ENCODE measurements at regions not wholly inside any gene's neighbourhood (a gene's known extent, or its start where the extent isn't known, plus 50 kb on each side); places are given as distances from the start of the nearest gene placed in this dataset.

- Histone ChIP-seq H3K9me3 (ENCODE audit: control insufficient read depth, low read length) (peaks cover 16% of the 10 kb centered on the region), H3K9ac (ENCODE audit: low read length) (no peak overlapping the region), H3K4me3 (ENCODE audit: low read length) (no peak overlapping the region), H3K36me3 (ENCODE audit: control insufficient read depth, insufficient read depth, low read length, severe bottlenecking) (no peaks in the 10 kb centered on the region), H3K27me3 (replicated peaks; ENCODE audit: control insufficient read depth, insufficient read depth, low read length) (no peaks in the 10 kb centered on the region), H3K4me1 (ENCODE audit: control insufficient read depth, insufficient read depth, low read length) (no peaks in the 10 kb centered on the region)
- no peak for DNase-seq (ENCODE audit: low read depth)
These were observed 505.4 kb upstream of the FZD8 start for GRCh38 chr10:36147529-36147928.

GRCh38 chr10:36141856-36142560 is 499.9 kb upstream of the FZD8 start:
- Histone ChIP-seq H3K4me1 (ENCODE audit: control insufficient read depth, insufficient read depth, low read length) (peaks cover 13% of the 10 kb centered on the region), H3K9me3 (ENCODE audit: control insufficient read depth, low read length) (peaks cover 8% of the 10 kb centered on the region), H3K4me3 (ENCODE audit: low read length) (peak overlapping the region; percentile 62), H3K9ac (ENCODE audit: low read length) (no peak overlapping the region), H3K36me3 (ENCODE audit: control insufficient read depth, insufficient read depth, low read length, severe bottlenecking) (no peaks in the 10 kb centered on the region), H3K27me3 (replicated peaks; ENCODE audit: control insufficient read depth, insufficient read depth, low read length) (no peaks in the 10 kb centered on the region)
- no peak for DNase-seq (ENCODE audit: low read depth)

GRCh38 chr10:36129051-36129450 is 487.0 kb upstream of the FZD8 start:
- Histone ChIP-seq H3K36me3 (ENCODE audit: control insufficient read depth, insufficient read depth, low read length, severe bottlenecking) (no peaks in the 10 kb centered on the region), H3K4me3 (ENCODE audit: low read length) (no peak overlapping the region), H3K4me1 (ENCODE audit: control insufficient read depth, insufficient read depth, low read length) (no peaks in the 10 kb centered on the region), H3K27me3 (replicated peaks; ENCODE audit: control insufficient read depth, insufficient read depth, low read length) (no peaks in the 10 kb centered on the region), H3K9ac (ENCODE audit: low read length) (no peak overlapping the region), H3K9me3 (ENCODE audit: control insufficient read depth, low read length) (no peaks in the 10 kb centered on the region)
- no peak for DNase-seq (ENCODE audit: low read depth)

- no peak overlapping the region for H3K9ac ChIP-seq (ENCODE audit: low read length)
- no peaks in the 10 kb centered on the region for H3K9me3 ChIP-seq (ENCODE audit: control insufficient read depth, low read length)
- no peak for DNase-seq (ENCODE audit: low read depth)
- no peaks in the 10 kb centered on the region for H3K4me1 ChIP-seq (ENCODE audit: control insufficient read depth, insufficient read depth, low read length)
- H3K36me3 ChIP-seq (ENCODE audit: control insufficient read depth, insufficient read depth, low read length, severe bottlenecking) = no peaks in the 10 kb centered on the region
- no peaks in the 10 kb centered on the region for H3K27me3 ChIP-seq (replicated peaks; ENCODE audit: control insufficient read depth, insufficient read depth, low read length)
- no peak overlapping the region for H3K4me3 ChIP-seq (ENCODE audit: low read length)
These were observed 484.0 kb upstream of the FZD8 start for GRCh38 chr10:36126076-36126475.

GRCh38 chr10:36119455-36119854 is 477.4 kb upstream of the FZD8 start:
- H3K27me3 ChIP-seq (replicated peaks; ENCODE audit: control insufficient read depth, insufficient read depth, low read length) = peaks cover 3% of the 10 kb centered on the region
- no peaks in the 10 kb centered on the region for H3K9me3 ChIP-seq (ENCODE audit: control insufficient read depth, low read length)
- peaks cover 20% of the 10 kb centered on the region for H3K4me1 ChIP-seq (ENCODE audit: control insufficient read depth, insufficient read depth, low read length)
- DNase-seq (ENCODE audit: low read depth) = no peak
- H3K4me3 ChIP-seq (ENCODE audit: low read length) = no peak overlapping the region
- no peak overlapping the region for H3K9ac ChIP-seq (ENCODE audit: low read length)
- no peaks in the 10 kb centered on the region for H3K36me3 ChIP-seq (ENCODE audit: control insufficient read depth, insufficient read depth, low read length, severe bottlenecking)

- no peak overlapping the region for H3K9ac ChIP-seq (ENCODE audit: low read length)
- peaks cover 29% of the 10 kb centered on the region for H3K4me1 ChIP-seq (ENCODE audit: control insufficient read depth, insufficient read depth, low read length)
- peaks cover 3% of the 10 kb centered on the region for H3K27me3 ChIP-seq (replicated peaks; ENCODE audit: control insufficient read depth, insufficient read depth, low read length)
- no peaks in the 10 kb centered on the region for H3K9me3 ChIP-seq (ENCODE audit: control insufficient read depth, low read length)
- no peak for DNase-seq (ENCODE audit: low read depth)
- H3K4me3 ChIP-seq (ENCODE audit: low read length) = no peak overlapping the region
- H3K36me3 ChIP-seq (ENCODE audit: control insufficient read depth, insufficient read depth, low read length, severe bottlenecking) = no peaks in the 10 kb centered on the region
These were observed 476.2 kb upstream of the FZD8 start for GRCh38 chr10:36118314-36118713.

- H3K4me3 ChIP-seq (ENCODE audit: low read length) = no peak overlapping the region
- peaks cover 3% of the 10 kb centered on the region for H3K27me3 ChIP-seq (replicated peaks; ENCODE audit: control insufficient read depth, insufficient read depth, low read length)
- H3K4me1 ChIP-seq (ENCODE audit: control insufficient read depth, insufficient read depth, low read length) = peaks cover 29% of the 10 kb centered on the region
- DNase-seq (ENCODE audit: low read depth) = no peak
- no peaks in the 10 kb centered on the region for H3K9me3 ChIP-seq (ENCODE audit: control insufficient read depth, low read length)
- no peak overlapping the region for H3K9ac ChIP-seq (ENCODE audit: low read length)
- H3K36me3 ChIP-seq (ENCODE audit: control insufficient read depth, insufficient read depth, low read length, severe bottlenecking) = no peaks in the 10 kb centered on the region
These were observed 475.8 kb upstream of the FZD8 start for GRCh38 chr10:36117890-36118289.

- no peak overlapping the region for H3K9ac ChIP-seq (ENCODE audit: low read length)
- no peaks in the 10 kb centered on the region for H3K9me3 ChIP-seq (ENCODE audit: control insufficient read depth, low read length)
- no peaks in the 10 kb centered on the region for H3K36me3 ChIP-seq (ENCODE audit: control insufficient read depth, insufficient read depth, low read length, severe bottlenecking)
- peaks cover 3% of the 10 kb centered on the region for H3K27me3 ChIP-seq (replicated peaks; ENCODE audit: control insufficient read depth, insufficient read depth, low read length)
- peaks cover 29% of the 10 kb centered on the region for H3K4me1 ChIP-seq (ENCODE audit: control insufficient read depth, insufficient read depth, low read length)
- no peak for DNase-seq (ENCODE audit: low read depth)
- no peak overlapping the region for H3K4me3 ChIP-seq (ENCODE audit: low read length)
These were observed 475.1 kb upstream of the FZD8 start for GRCh38 chr10:36117231-36117630.

- Histone ChIP-seq H3K27me3 (replicated peaks; ENCODE audit: control insufficient read depth, insufficient read depth, low read length) (peaks cover 3% of the 10 kb centered on the region), H3K4me1 (ENCODE audit: control insufficient read depth, insufficient read depth, low read length) (peaks cover 29% of the 10 kb centered on the region), H3K36me3 (ENCODE audit: control insufficient read depth, insufficient read depth, low read length, severe bottlenecking) (no peaks in the 10 kb centered on the region), H3K9me3 (ENCODE audit: control insufficient read depth, low read length) (no peaks in the 10 kb centered on the region), H3K4me3 (ENCODE audit: low read length) (no peak overlapping the region), H3K9ac (ENCODE audit: low read length) (no peak overlapping the region)
- DNase-seq (ENCODE audit: low read depth) = no peak
These were observed 474.6 kb upstream of the FZD8 start for GRCh38 chr10:36116731-36117130.

GRCh38 chr10:36116040-36116439 is 473.9 kb upstream of the FZD8 start:
- Histone ChIP-seq H3K36me3 (ENCODE audit: control insufficient read depth, insufficient read depth, low read length, severe bottlenecking) (no peaks in the 10 kb centered on the region), H3K4me3 (ENCODE audit: low read length) (no peak overlapping the region), H3K9ac (ENCODE audit: low read length) (no peak overlapping the region), H3K9me3 (ENCODE audit: control insufficient read depth, low read length) (no peaks in the 10 kb centered on the region), H3K27me3 (replicated peaks; ENCODE audit: control insufficient read depth, insufficient read depth, low read length) (peaks cover 3% of the 10 kb centered on the region), H3K4me1 (ENCODE audit: control insufficient read depth, insufficient read depth, low read length) (peaks cover 29% of the 10 kb centered on the region)
- DNase-seq (ENCODE audit: low read depth) = no peak

GRCh38 chr10:36115364-36115763 is 473.3 kb upstream of the FZD8 start:
- H3K36me3 ChIP-seq (ENCODE audit: control insufficient read depth, insufficient read depth, low read length, severe bottlenecking) = no peaks in the 10 kb centered on the region
- no peak overlapping the region for H3K4me3 ChIP-seq (ENCODE audit: low read length)
- no peak for DNase-seq (ENCODE audit: low read depth)
- no peak overlapping the region for H3K9ac ChIP-seq (ENCODE audit: low read length)
- peaks cover 31% of the 10 kb centered on the region for H3K4me1 ChIP-seq (ENCODE audit: control insufficient read depth, insufficient read depth, low read length)
- H3K27me3 ChIP-seq (replicated peaks; ENCODE audit: control insufficient read depth, insufficient read depth, low read length) = peaks cover 3% of the 10 kb centered on the region
- no peaks in the 10 kb centered on the region for H3K9me3 ChIP-seq (ENCODE audit: control insufficient read depth, low read length)

GRCh38 chr10:36114913-36115312 is 472.8 kb upstream of the FZD8 start:
- DNase-seq (ENCODE audit: low read depth) = peak; percentile 67
- Histone ChIP-seq H3K9ac (ENCODE audit: low read length) (no peak overlapping the region), H3K27me3 (replicated peaks; ENCODE audit: control insufficient read depth, insufficient read depth, low read length) (peaks cover 3% of the 10 kb centered on the region), H3K36me3 (ENCODE audit: control insufficient read depth, insufficient read depth, low read length, severe bottlenecking) (no peaks in the 10 kb centered on the region), H3K9me3 (ENCODE audit: control insufficient read depth, low read length) (no peaks in the 10 kb centered on the region), H3K4me3 (ENCODE audit: low read length) (no peak overlapping the region), H3K4me1 (ENCODE audit: control insufficient read depth, insufficient read depth, low read length) (peaks cover 34% of the 10 kb centered on the region)

Data from adipocyte (in vitro differentiated cells).